H1 (cell line): ENCODE measurements at regions not wholly inside any gene's neighbourhood (a gene's known extent, or its start where the extent isn't known, plus 50 kb on each side); places are given as distances from the start of the nearest gene placed in this dataset.

ENCODE experiments used
- CBX8 ChIP-seq: fragments of 300-800, 300-1000 bp; sonication (generic); IDR thresholded peaks from 2 replicates; pipeline ENCODE4 v1.7.1; 2016; ENCODE audit warnings: low read depth, low read length, borderline replicate concordance
- GTF2F1 ChIP-seq: IDR thresholded peaks from 2 replicates; pipeline ENCODE4 v1.6.1; 2012; ENCODE audit warnings: low read depth, low read length, improper control_type of control experiment, borderline replicate concordance
- KDM1A ChIP-seq: fragments of 200-600, 300-600 bp; sonication (generic); IDR thresholded peaks from 2 replicates; pipeline ENCODE4 v1.7.1; 2016; ENCODE audit warnings: mild to moderate bottlenecking, low read length, borderline replicate concordance
- KDM5A ChIP-seq: fragments of 200-600 bp; IDR thresholded peaks from 2 replicates; pipeline ENCODE4 v1.7.1; 2012; ENCODE audit warnings: mild to moderate bottlenecking, low read length, inconsistent platforms, mixed read lengths
- RFX5 ChIP-seq: IDR thresholded peaks from 2 replicates; pipeline ENCODE4 v1.6.1; 2011; ENCODE audit warnings: low read depth, low read length, improper control_type of control experiment, borderline replicate concordance
- TBP ChIP-seq: IDR thresholded peaks from 2 replicates; pipeline ENCODE4 v1.6.1; 2011; ENCODE audit warnings: low read depth, low read length, improper control_type of control experiment
- USF2 ChIP-seq: IDR thresholded peaks from 2 replicates; pipeline ENCODE4 v1.6.1; 2011; ENCODE audit warnings: low read length, improper control_type of control experiment
- ZNF274 ChIP-seq: IDR thresholded peaks from 2 replicates; pipeline ENCODE4 v1.7.0; 2012; ENCODE audit warnings: low read length, borderline replicate concordance; ENCODE audit errors: extremely low read depth

DNA sequence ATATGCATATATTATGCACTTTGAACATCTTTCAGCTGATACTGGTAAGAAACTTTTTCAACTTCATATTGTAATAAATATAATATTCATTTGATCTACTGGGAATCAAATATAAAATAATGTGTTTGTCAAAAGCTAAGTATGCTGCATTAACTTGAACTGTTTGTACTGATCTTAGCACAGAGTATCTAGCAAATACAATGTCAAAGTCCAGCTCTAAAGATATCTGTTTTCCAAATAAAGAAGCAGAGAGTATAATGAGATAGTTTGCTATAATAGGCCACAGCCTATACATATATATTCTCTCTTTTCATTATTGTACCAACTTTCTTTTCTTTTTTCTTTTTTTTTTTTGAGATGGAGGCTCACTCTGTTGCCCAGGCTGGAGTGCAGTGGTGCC, 417.0 kb downstream of the TMEM161B start (continued):
- TF ChIP-seq KDM5A = no peak
- TF ChIP-seq CBX8 = no peak
- no peak for TF ChIP-seq RFX5
- TF ChIP-seq USF2 = no peak
- no peak for TF ChIP-seq TBP
- TF ChIP-seq KDM1A = no peak
- TF ChIP-seq ZNF274 = no peak
- no peak for TF ChIP-seq GTF2F1
